Stimulated activated CD4-positive, alpha-beta T cell treated with anti-CD3 and anti-CD28 coated beads, TNF-alpha, amount 100 ng/mL, for 1 hour (primary cell): ENCODE measurements at regions not wholly inside any gene's neighbourhood (a gene's known extent, or its start where the extent isn't known, plus 50 kb on each side); places are given as distances from the start of the nearest gene placed in this dataset.

Experiments used
- DNase-seq, 3 donors: peaks; one replicate each; pipeline ENCODE4 v3.0.0-alpha.2; 2020; ENCODE audit warnings: low read depth in 3 of 3, low spot score in 1 of 3

DNA sequence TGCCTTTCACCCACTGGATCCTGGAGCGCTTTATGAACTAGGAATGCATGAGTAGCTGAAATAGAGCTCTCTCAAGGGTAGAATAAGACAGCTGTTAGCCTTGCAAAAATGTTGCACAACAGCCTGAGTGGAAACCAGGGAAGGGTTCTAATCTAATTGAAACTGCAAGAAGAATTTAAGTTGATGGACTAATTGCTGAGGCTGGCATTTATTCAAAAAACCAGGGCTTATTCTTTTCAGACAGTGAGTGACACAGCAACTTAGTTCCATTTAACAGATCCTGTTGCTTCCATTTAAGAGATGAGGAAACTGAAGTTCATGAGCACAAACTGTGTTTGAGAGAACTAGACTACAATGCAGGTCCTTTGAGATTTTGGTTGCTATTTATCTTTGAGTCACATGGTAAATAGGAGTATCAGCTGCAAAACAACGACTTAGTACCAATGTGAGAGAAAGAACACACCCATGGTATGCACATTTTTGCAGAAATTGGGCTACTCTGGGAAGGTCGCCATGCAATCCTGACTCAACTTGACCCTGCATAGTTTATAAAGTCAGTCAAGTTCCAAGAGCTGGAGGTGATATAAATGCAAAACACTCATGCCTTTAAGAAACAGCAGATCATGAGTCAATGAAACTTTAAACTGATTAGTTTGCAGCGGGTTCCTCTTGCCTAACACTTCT lies 76.4 kb upstream of the PARD3B start:
- no peak for DNase-seq

DNA sequence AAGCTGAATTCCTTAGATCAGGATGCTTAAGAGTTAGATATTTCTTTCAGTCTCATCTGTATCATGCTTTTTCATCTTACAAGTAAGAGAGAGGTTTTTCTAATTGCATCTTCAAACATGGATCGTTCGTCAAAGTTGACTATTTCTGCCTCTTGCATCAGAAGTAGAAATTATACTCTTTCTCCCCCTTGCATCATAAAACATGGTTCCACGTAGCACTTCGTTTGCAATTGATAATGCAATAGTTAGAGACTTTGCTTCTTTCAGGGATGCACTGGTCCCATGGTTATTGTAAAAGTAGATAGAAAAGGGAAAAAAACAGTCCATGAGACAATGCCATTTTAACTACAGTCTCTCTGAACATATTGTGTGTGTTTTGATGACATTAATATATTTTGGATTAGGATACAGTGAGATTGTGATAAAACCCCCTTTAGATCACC lies 75.1 kb upstream of the PARD3B start:
- no peak for DNase-seq

DNA sequence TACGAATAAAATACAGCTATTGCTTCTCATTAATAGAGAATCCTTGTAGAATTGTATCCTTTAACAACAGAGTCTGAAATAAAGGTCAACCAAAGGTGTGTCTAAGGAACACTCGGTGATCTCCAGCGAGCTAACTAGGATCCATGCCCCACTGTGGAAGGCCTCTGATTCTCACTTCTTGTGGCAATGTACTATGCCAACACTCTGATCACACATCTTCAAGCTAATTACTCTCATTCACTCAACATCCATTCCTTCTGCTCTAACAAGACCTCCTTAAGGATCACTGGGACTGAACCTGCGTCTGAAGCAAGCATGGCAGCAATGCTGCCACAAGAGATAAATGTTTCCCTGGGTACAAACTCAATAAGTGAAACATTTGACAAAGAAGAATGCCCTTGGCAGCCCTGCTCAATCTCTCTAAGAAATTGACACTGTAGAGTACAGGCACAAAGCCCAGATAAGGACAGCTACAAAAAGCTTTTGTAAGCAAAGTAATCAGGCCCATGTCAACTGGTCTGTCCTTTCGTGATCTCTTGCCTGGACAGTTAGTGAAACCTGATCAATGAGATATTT lies 74.6 kb upstream of the PARD3B start:
- no peak for DNase-seq

DNA sequence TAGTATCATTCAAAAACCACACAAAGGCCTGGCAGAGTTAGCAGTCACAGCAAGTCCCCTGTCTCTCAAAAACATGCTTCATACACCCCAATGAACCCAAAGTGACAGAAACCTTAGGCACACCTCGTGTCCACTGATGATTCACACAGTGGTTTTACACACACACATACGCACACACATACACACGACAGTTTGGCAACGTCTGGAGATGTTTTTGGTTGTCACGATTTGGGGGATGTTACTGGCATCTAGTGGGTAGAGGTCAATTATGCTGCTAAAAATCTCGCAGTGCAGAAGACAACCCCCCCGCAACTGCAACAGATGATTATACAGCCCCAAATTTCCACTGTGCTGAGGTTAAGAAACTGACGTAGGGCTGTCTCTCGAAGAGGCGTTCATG lies 72.9 kb upstream of the PARD3B start:
- no peak for DNase-seq

DNA sequence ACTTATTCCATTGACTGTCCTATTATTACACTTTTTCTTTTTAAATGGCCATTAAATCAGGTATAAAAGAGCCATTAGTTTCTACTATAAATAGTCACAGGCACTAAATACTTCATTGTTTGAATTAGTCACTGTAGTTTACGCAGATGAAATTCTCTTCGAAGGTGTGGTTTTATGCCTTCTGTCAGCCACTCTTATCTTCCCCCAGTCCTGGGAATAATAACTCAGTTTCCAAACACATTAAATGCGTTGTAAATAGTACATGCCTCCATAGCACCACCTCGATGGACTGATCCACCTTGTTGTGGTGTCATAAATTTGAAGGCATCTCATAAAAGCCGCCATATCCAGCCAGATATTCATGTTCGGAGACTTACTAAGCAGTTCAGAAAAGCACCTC lies 72.1 kb upstream of the PARD3B start:
- no peak for DNase-seq

DNA sequence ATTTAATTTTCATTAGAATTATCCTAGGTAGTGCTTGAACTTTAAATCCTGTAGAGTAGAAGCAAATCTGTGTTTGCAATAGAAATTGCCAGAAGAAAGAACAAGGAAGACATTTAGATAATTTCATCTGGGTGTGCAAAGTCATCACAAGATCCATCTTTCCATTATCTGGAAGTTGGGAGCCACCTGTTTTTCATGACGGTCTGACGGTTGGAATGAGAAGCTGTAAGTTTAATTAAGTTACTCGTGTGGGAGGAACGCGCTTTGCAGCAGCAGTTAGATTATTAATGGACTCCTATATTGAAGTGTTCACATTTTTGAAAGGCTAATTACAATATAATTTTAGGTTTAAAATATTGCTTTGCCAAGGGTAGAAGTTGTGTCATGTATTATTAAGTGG lies 69.9 kb upstream of the PARD3B start:
- DNase-seq: no peak

DNA sequence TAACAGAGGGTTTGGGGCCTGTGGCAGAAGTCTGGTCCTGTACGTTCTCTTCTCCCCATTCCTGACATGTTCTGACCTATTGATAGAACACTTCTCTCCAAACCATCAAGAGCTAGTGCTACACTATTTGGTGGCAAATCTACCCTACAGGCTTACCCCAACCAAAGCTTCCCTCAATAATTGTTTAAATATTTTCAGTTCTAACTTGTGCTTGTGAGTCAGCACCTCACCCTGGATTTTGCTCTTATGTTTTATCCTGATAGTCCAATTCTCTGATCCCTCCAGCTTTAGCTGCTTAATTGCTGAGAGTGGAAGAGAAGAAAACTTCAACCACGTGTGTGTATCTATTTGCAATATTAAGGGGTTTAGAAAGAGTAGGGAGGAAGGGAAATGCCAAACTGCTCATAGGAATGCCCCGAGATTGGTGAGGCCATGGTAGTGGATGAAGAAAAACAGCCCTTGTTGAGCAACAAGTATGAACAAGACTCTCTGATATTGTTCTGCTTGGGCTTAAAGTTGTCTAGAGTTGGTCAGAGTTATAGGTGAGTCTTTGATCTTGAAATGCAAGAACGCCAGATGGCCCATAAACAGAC lies 67.8 kb upstream of the PARD3B start:
- no peak for DNase-seq

DNA sequence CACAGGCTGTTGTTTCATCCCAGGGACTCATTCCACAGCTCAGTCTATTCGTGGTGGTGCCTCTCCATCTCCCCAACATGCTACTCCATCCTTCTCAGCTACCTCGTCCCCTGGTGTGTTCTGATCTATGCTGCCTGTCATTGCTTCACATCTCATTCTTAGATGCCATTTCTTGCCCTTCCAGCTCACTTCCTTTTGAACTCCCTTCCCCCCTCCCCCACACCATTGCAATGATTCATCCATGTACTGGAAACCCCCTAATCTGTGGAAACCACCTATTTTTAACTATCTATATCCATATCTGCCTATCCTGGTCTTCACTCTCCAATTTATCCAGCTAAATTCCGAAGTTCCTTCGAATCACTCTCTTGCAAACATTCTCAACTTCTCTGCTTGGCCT lies 65.7 kb upstream of the PARD3B start:
- DNase-seq: no peak

DNA sequence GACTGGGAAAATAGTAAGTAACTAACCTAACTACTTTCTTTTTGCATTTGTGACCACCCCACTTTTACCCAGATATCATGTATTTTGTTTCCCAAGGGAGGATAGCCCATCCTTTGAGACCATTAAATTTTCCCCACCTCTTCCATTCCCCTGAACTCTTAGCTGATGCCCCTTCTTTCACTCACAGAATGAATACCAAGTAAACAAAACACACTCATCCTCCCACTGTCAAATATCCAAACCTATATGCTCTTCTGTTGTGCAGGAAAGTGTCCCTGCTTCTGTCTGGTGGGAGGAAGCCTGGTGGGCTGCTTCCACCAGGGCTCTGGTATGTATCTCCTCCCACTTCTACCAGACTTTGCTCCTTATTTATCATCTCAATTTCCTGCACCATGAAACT lies 64.6 kb upstream of the PARD3B start:
- DNase-seq: no peak

DNA sequence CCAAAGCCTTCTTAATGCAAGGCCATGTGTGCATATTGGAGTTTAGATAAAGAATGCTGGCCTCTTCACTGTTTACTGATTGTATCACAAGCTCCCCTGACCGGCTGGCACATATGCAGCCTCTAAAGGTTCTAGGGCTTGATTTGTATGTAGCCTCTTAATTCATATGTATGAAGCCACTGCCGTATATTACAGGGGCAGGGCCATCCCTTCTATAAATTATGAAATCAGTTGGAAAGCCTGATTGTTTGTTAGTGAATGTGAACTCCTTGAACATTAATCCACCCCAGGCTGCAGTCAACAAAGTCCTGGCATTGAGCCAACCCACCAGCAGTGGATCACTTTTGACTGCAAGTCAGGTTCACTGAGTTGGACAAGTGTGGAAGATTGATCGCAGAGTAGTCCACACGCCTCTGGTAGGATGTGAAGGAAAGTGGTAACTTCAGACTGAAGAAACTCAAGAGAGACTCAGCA lies 61.6 kb upstream of the PARD3B start:
- no peak for DNase-seq

DNA sequence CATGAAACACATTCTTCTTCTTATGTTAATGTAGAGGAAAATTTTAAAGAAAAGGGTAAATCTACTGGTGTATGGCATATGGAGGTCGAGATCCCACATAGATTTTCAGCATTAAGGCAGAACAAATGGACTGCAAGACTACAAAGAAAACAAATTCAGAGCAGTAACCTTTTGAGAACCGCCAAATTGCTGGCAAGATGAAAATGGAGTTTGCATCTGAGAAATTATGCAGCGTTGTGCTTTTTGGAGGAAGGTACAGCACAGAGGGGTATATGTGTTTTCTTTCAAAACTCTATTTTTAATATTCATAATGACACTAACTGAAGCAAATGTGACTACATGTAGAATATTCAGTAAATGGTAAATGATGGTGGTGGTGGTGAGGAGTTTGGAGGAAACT lies 59.0 kb upstream of the PARD3B start:
- DNase-seq: no peak

DNA sequence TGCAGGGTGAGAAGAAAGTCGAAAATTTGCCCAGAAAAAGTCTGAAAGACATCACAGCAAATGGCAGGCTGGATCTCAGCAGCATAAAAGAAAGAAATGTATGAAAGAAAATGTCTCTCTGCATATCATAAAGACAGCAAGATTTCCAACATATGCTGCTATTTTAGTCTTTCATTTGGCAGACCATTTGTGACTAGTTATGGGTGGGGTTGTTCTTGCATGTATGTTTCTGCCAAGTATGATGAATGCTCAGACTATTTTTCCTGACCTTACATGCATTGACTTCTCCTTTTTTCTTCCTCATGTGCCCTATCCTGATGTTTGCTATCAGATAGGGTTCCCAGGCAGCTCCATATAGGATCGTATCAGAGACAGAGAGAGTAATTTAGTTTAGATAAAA lies 58.5 kb upstream of the PARD3B start:
- no peak for DNase-seq

DNA sequence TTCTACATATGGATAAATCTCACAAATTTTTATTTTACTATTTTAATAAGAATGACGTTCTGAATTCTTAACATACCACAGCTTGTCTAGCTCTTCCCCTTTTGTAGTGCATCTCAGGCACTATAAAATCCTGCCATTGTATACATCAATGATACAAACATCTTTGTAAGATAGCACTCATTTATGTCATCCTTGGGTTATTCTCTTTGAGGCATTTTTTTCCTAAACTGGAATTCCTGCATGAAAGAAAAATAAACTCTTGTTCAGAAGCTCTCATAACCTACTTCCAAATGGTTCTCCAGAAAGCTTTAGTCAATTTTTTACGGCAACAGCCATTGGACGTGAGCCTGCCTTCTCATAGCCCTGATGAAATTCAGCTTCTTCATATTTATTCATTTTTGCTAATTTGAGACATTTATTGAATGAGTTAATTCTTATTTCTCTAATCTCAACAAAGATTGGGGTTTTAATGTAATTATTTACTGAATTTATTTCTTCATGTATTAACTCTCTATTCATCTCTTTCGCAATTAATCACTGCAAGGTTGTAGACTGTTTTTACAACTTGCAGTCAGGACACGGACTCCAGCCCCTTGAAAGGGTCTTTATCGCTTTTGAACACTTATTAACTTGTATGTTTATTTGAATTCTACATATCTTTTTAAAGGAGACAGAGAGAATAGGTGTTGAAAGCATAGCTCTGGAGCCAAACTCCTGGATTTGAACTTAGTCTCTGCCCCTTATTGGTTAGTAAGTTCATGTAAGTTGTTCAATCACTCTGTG lies 57.6 kb upstream of the PARD3B start:
- DNase-seq: no peak

DNA sequence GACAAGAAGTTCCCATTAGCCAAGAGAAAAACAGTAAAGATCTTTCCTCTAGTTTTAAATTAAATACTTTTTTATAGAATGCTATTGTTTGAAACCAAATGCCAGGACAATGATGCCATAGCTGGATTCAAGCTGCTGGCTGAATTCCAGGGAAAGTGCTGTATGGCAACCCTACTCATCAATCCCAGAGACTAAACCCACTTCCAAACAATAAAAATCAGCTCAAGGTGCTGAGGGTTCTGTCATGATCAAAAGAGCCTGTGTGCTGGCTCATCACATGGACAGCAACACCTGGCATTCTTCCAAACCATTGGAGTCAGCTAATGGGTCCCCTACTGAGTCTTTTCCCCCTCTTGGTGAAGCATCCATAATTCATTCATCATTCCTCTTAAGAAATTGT lies 53.7 kb upstream of the PARD3B start:
- DNase-seq: no peak

DNA sequence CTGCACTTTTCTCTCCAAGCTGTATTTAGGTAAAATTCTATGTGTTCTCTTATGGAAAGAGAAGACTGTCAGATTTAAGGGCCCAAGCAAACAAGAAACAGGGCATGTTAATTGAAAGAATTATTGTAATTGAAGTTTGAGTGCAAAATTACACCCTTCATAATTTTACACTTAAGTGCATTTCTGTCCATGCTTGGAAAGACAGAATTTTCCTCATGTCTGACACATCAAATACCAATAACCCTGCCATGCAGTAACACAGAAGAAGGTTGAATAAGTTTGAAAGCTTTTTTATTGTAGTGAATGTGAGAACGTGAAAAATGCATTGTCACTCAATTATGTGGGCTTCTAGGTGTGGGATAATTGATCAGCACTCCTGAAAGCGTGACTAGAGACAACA lies 52.9 kb upstream of the PARD3B start:
- DNase-seq: no peak

DNA sequence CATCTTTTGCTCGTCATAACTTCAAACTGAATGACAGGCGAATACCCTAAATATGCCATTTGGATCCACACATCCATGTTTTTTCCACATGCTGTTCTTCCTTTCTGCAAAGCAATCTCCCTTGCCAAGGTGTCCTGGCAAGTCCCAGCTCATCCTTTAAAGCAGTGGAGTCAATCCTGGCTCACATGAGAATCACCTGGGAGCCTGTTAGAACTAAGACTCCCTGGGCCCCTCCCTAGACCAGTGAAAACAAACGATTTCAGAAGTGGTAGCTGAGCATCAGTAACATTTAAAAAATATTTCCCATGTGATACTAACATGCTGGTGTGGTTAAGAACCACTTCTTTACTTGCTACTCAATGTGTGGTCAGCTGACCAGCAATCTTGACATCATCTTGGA lies 50.6 kb upstream of the PARD3B start:
- DNase-seq: no peak

DNA sequence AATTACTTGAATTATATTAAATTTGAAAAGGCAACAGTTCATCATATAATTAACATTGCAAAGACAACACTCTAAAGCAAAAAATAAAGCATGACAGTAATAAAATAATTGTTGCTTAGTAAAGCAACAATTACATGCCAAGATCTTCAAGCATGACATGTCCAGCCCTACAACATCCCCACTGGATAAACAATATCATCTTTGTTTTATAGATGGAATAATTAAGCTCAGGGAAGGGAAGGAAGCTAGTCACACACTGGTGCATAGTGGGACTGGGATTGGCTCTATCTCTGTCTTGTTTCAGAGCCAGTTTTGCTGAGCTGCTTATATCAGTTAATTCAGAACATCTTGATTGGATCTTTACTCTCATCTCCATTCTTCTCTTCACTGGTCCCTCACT lies 49.9 kb upstream of the PARD3B start:
- DNase-seq: no peak
